ENCODE measurements at regions not wholly inside any gene's neighbourhood (a gene's known extent, or its start where the extent isn't known, plus 50 kb on each side); places are given as distances from the start of the nearest gene placed in this dataset.

DNA sequence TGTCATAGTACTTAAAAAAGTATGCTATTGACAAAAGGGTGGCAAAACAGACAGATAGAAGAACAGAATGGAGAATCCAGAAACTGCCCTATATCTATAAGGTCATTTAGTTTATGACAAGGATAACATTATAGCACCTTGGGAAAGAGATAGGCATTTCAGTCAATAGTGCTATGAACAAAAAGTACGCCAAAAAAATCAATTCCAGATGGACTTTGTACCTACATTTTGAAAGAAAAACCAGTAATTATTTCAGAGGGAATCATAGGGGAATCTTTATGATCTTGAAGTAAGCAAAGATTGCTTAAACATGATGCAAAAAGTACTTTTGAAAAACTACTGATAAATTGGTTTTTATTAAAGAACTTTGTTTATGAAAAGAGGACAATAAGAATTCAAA, 59.9 kb upstream of the SETBP1 start:
- no peak for DNase-seq (ENCODE audit: low spot score)
- no peak overlapping the region for H3K4me3 Mint-ChIP-seq (ENCODE audit: unreplicated experiment)
- peaks cover 9% of the 10 kb centered on the region for H3K36me3 Mint-ChIP-seq (ENCODE audit: low read depth)
- H3K4me1 Mint-ChIP-seq (ENCODE audit: low read depth): no peaks in the 10 kb centered on the region
- no peaks in the 10 kb centered on the region for H3K27me3 Mint-ChIP-seq (ENCODE audit: low read depth)
- TF ChIP-seq, protein P1, sequence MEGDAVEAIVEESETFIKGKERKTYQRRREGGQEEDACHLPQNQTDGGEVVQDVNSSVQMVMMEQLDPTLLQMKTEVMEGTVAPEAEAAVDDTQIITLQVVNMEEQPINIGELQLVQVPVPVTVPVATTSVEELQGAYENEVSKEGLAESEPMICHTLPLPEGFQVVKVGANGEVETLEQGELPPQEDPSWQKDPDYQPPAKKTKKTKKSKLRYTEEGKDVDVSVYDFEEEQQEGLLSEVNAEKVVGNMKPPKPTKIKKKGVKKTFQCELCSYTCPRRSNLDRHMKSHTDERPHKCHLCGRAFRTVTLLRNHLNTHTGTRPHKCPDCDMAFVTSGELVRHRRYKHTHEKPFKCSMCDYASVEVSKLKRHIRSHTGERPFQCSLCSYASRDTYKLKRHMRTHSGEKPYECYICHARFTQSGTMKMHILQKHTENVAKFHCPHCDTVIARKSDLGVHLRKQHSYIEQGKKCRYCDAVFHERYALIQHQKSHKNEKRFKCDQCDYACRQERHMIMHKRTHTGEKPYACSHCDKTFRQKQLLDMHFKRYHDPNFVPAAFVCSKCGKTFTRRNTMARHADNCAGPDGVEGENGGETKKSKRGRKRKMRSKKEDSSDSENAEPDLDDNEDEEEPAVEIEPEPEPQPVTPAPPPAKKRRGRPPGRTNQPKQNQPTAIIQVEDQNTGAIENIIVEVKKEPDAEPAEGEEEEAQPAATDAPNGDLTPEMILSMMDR (IDR thresholded peaks at IDR 0.05): no peak
- H3K27ac Mint-ChIP-seq (ENCODE audit: unreplicated experiment): no peak overlapping the region
- H3K9me3 Mint-ChIP-seq (ENCODE audit: low read depth): peaks cover 25% of the 10 kb centered on the region

GRCh38 chr18:44624052-44624451, 56.6 kb upstream of the SETBP1 start:
- H3K27me3 Mint-ChIP-seq (ENCODE audit: low read depth): no peaks in the 10 kb centered on the region
- H3K4me1 Mint-ChIP-seq (ENCODE audit: low read depth): peaks cover 6% of the 10 kb centered on the region
- DNase-seq (ENCODE audit: low spot score): no peak
- H3K27ac Mint-ChIP-seq (ENCODE audit: unreplicated experiment): no peak overlapping the region
- TF ChIP-seq, protein P1 (IDR thresholded peaks at IDR 0.05): no peak
- no peak overlapping the region for H3K4me3 Mint-ChIP-seq (ENCODE audit: unreplicated experiment)
- peaks cover 4% of the 10 kb centered on the region for H3K9me3 Mint-ChIP-seq (ENCODE audit: low read depth)
- peaks cover 2% of the 10 kb centered on the region for H3K36me3 Mint-ChIP-seq (ENCODE audit: low read depth)

- H3K4me1 Mint-ChIP-seq (ENCODE audit: low read depth): peaks cover 6% of the 10 kb centered on the region
- TF ChIP-seq, protein P1 (IDR thresholded peaks at IDR 0.05): no peak
- no peaks in the 10 kb centered on the region for H3K9me3 Mint-ChIP-seq (ENCODE audit: low read depth)
- no peak for DNase-seq (ENCODE audit: low spot score)
- no peaks in the 10 kb centered on the region for H3K27me3 Mint-ChIP-seq (ENCODE audit: low read depth)
- H3K27ac Mint-ChIP-seq (ENCODE audit: unreplicated experiment): no peak overlapping the region
- no peaks in the 10 kb centered on the region for H3K36me3 Mint-ChIP-seq (ENCODE audit: low read depth)
- no peak overlapping the region for H3K4me3 Mint-ChIP-seq (ENCODE audit: unreplicated experiment)
Measured at GRCh38 chr18:44625386-44625785, 55.3 kb upstream of the SETBP1 start.

GRCh38 chr18:44626236-44626635, 54.5 kb upstream of the SETBP1 start:
- Mint-ChIP-seq H3K27ac (ENCODE audit: unreplicated experiment) (no peak overlapping the region), H3K9me3 (ENCODE audit: low read depth) (no peaks in the 10 kb centered on the region), H3K27me3 (ENCODE audit: low read depth) (no peaks in the 10 kb centered on the region), H3K4me1 (ENCODE audit: low read depth) (peaks cover 6% of the 10 kb centered on the region), H3K4me3 (ENCODE audit: unreplicated experiment) (no peak overlapping the region), H3K36me3 (ENCODE audit: low read depth) (no peaks in the 10 kb centered on the region)
- DNase-seq (ENCODE audit: low spot score): no peak
- TF ChIP-seq, protein P1 (IDR thresholded peaks at IDR 0.05): no peak

DNA sequence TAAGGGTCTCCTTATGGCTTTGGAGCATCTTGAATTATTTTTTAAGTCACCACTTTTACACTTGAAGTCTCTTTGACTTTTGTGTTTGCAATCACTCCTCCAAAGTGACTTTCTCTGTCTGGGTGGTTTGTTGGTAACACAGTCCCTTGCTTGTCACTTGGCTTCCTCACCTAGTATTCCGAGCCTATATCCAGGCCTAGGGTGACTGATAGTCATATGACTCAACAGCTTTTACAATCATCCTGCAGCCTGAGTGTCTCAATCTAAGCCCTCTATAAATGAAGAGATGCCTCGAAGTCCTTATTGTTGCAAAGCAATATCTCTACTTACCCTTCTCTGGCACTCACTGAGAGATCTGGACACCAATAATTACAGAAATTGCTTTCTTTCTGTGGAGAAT, 53.9 kb upstream of the SETBP1 start:
- Mint-ChIP-seq H3K27me3 (ENCODE audit: low read depth) (no peaks in the 10 kb centered on the region), H3K4me3 (ENCODE audit: unreplicated experiment) (no peak overlapping the region), H3K9me3 (ENCODE audit: low read depth) (no peaks in the 10 kb centered on the region), H3K27ac (ENCODE audit: unreplicated experiment) (no peak overlapping the region), H3K36me3 (ENCODE audit: low read depth) (no peaks in the 10 kb centered on the region), H3K4me1 (ENCODE audit: low read depth) (peaks cover 6% of the 10 kb centered on the region)
- DNase-seq (ENCODE audit: low spot score): no peak
- TF ChIP-seq, protein P1 (IDR thresholded peaks at IDR 0.05): no peak

Data from chondrocyte (in vitro differentiated cells).